ENCODE measurements at regions not wholly inside any gene's neighbourhood (a gene's known extent, or its start where the extent isn't known, plus 50 kb on each side); places are given as distances from the start of the nearest gene placed in this dataset.
"Not testable (repeated sequence)": the region's sequence is repeated elsewhere in the genome, so short reads cannot be mapped to it uniquely, and the experiment has no call there.

- no peak for DNase-seq
These were observed 463.4 kb upstream of the GRID2 start for GRCh38 chr4:91840359-91840758.

- no peak for DNase-seq
These were observed 457.5 kb upstream of the GRID2 start for GRCh38 chr4:91846233-91846632.

- no peak for DNase-seq
These were observed 452.3 kb upstream of the GRID2 start for GRCh38 chr4:91851456-91851855.

- no peak for DNase-seq
These were observed 415.8 kb upstream of the GRID2 start for GRCh38 chr4:91887926-91888325.

- not testable (repeated sequence) for DNase-seq
These were observed 412.5 kb upstream of the GRID2 start for GRCh38 chr4:91891217-91891616.

- DNase-seq = no peak
These were observed 409.8 kb upstream of the GRID2 start for GRCh38 chr4:91894006-91894405.

- no peak for DNase-seq
These were observed 399.2 kb upstream of the GRID2 start for GRCh38 chr4:91904556-91904955.

- DNase-seq = no peak
These were observed 393.8 kb upstream of the GRID2 start for GRCh38 chr4:91909963-91910362.

GRCh38 chr4:91914176-91914804, 389.5 kb upstream of the GRID2 start:
- DNase-seq = no peak

- no peak for DNase-seq
These were observed 387.5 kb upstream of the GRID2 start for GRCh38 chr4:91916219-91916618.

- DNase-seq = no peak
These were observed 379.1 kb upstream of the GRID2 start for GRCh38 chr4:91924625-91925024.

GRCh38 chr4:91935217-91935616, 368.5 kb upstream of the GRID2 start:
- no peak for DNase-seq

GRCh38 chr4:91936311-91936710, 367.5 kb upstream of the GRID2 start:
- DNase-seq = no peak

- no peak for DNase-seq
These were observed 345.8 kb upstream of the GRID2 start for GRCh38 chr4:91957963-91958362.

GRCh38 chr4:91958596-91958995, 345.2 kb upstream of the GRID2 start:
- no peak for DNase-seq

GRCh38 chr4:91961504-91961903, 342.3 kb upstream of the GRID2 start:
- no peak for DNase-seq

GRCh38 chr4:91963486-91963885, 340.3 kb upstream of the GRID2 start:
- DNase-seq = no peak

GRCh38 chr4:91965166-91965565, 338.6 kb upstream of the GRID2 start:
- DNase-seq = no peak

GRCh38 chr4:91973479-91974153, 330.1 kb upstream of the GRID2 start:
- no peak for DNase-seq

GRCh38 chr4:91984466-91984865, 319.3 kb upstream of the GRID2 start:
- no peak for DNase-seq

GRCh38 chr4:91989914-91990313, 313.9 kb upstream of the GRID2 start:
- no peak for DNase-seq

GRCh38 chr4:91990726-91991125, 313.0 kb upstream of the GRID2 start:
- DNase-seq = no peak

- no peak for DNase-seq
These were observed 306.7 kb upstream of the GRID2 start for GRCh38 chr4:91997045-91997444.

GRCh38 chr4:92012899-92013867, 290.6 kb upstream of the GRID2 start:
- DNase-seq = no peak

All from Kasumi-1 (cell line).